ENCODE measurements at regions not wholly inside any gene's neighbourhood (a gene's known extent, or its start where the extent isn't known, plus 50 kb on each side); places are given as distances from the start of the nearest gene placed in this dataset.

DNA sequence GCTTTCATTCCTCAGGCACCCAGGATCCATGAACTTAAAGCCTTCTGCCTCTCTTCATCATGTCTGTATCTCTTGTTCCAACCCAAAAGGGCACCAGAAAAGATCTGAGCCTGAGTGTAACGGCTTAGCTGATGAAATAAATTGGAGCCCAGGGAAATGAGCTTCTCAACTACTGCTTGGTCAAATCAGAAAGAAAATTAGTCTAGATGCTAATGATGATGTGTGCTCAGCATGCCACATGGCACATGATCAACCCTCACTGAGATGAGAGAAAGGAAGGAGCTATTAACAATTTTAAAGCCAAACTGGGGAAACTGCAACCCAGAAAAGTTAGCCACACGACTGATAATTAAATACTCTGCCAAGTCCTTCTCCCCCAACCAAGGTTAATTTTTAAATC lies 325.7 kb downstream of the CNTN3 start:
- FAIRE-seq, result no peak
- no TSS peak for BruUV-seq (replicated peaks)

More for the DNA sequence above, 325.7 kb downstream of the CNTN3 start:
- Histone ChIP-seq H3K79me2 (ENCODE audit: control insufficient read depth, insufficient read depth, low read length) (no peaks in the 10 kb centered on the region), H3K27ac (ENCODE audit: control insufficient read depth, insufficient read depth) (no peak overlapping the region), H3K4me3 (no peak overlapping the region), H3K4me2 (ENCODE audit: control insufficient read depth, insufficient read depth) (no peak overlapping the region), H4K20me1 (ENCODE audit: control insufficient read depth, insufficient read depth) (no peaks in the 10 kb centered on the region), H3K27me3 (replicated peaks in 1 of 2; ENCODE audit: control insufficient read depth in 2 of 2, insufficient read depth in 2 of 2, low read length in 1 of 2) (no peaks in the 10 kb centered on the region), H3K9me3 (replicated peaks; ENCODE audit: control insufficient read depth, insufficient read depth, low read length) (no peaks in the 10 kb centered on the region), H3K4me1 (ENCODE audit: control insufficient read depth, insufficient read depth, low read length) (no peaks in the 10 kb centered on the region), H3K36me3 (ENCODE audit: control insufficient read depth in 2 of 2, insufficient read depth in 2 of 2, low read length in 1 of 2) (no peaks in the 10 kb centered on the region), H2AFZ (ENCODE audit: control insufficient read depth, low read depth, low read length) (no peak overlapping the region), H3K9ac (ENCODE audit: control insufficient read depth, insufficient read depth, low read length) (no peak overlapping the region)
- ChIA-PET CTCF (interaction anchor here (1.0 kb wide), 1 partner anchor 34 kb away, joined by 4 read pairs; no protein-coding TSS in a partner anchor), POLR2A (no interaction called here), RAD21 (ENCODE audit: unreplicated experiment) (no interaction called here), SMC1A (ENCODE audit: uncharacterized antibody, unreplicated experiment) (interaction anchor here (1.7 kb wide), 1 partner anchor 12 kb away, joined by 3 read pairs; no protein-coding TSS in a partner anchor)
- intact Hi-C loops (cut with micrococcal nuclease; ENCODE audit: unreplicated experiment) (no loop called here), in situ Hi-C loops (cut with MboI) (no loop called here)
- ATAC-seq (no peak), DNase-seq (ENCODE audit: low read depth, low spot score) (no peak)
- TF ChIP-seq NR2C1 (IDR thresholded peaks at IDR 0.05), result no peak
- TF ChIP-seq PML (IDR thresholded peaks at IDR 0.05; ENCODE audit: low read length), result no peak
- TF ChIP-seq, protein P1, sequence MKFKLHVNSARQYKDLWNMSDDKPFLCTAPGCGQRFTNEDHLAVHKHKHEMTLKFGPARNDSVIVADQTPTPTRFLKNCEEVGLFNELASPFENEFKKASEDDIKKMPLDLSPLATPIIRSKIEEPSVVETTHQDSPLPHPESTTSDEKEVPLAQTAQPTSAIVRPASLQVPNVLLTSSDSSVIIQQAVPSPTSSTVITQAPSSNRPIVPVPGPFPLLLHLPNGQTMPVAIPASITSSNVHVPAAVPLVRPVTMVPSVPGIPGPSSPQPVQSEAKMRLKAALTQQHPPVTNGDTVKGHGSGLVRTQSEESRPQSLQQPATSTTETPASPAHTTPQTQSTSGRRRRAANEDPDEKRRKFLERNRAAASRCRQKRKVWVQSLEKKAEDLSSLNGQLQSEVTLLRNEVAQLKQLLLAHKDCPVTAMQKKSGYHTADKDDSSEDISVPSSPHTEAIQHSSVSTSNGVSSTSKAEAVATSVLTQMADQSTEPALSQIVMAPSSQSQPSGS (IDR thresholded peaks at IDR 0.05; ENCODE audit: low read length), result no peak
- TF ChIP-seq POLR2AphosphoS5 (IDR thresholded peaks at IDR 0.05; ENCODE audit: low read length), result no peak
- no peak for TF ChIP-seq TBL1XR1 (IDR thresholded peaks at IDR 0.05; ENCODE audit: low read depth, low read length)
- TF ChIP-seq NR2F1 (conservative IDR thresholded peaks at IDR 0.05), result no peak
- no peak for TF ChIP-seq NBN (IDR thresholded peaks at IDR 0.05)
- TF ChIP-seq, protein P2, sequence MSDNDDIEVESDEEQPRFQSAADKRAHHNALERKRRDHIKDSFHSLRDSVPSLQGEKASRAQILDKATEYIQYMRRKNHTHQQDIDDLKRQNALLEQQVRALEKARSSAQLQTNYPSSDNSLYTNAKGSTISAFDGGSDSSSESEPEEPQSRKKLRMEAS (IDR thresholded peaks at IDR 0.05; ENCODE audit: low read depth, low read length), result no peak
- TF ChIP-seq PAX8 (IDR thresholded peaks at IDR 0.05), result no peak
- TF ChIP-seq, protein P3, sequence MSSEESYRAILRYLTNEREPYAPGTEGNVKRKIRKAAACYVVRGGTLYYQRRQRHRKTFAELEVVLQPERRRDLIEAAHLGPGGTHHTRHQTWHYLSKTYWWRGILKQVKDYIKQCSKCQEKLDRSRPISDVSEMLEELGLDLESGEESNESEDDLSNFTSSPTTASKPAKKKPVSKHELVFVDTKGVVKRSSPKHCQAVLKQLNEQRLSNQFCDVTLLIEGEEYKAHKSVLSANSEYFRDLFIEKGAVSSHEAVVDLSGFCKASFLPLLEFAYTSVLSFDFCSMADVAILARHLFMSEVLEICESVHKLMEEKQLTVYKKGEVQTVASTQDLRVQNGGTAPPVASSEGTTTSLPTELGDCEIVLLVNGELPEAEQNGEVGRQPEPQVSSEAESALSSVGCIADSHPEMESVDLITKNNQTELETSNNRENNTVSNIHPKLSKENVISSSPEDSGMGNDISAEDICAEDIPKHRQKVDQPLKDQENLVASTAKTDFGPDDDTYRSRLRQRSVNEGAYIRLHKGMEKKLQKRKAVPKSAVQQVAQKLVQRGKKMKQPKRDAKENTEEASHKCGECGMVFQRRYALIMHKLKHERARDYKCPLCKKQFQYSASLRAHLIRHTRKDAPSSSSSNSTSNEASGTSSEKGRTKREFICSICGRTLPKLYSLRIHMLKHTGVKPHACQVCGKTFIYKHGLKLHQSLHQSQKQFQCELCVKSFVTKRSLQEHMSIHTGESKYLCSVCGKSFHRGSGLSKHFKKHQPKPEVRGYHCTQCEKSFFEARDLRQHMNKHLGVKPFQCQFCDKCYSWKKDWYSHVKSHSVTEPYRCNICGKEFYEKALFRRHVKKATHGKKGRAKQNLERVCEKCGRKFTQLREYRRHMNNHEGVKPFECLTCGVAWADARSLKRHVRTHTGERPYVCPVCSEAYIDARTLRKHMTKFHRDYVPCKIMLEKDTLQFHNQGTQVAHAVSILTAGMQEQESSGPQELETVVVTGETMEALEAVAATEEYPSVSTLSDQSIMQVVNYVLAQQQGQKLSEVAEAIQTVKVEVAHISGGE (CRISPR knock-in tag; IDR thresholded peaks at IDR 0.05), result no peak
- no peak for TF ChIP-seq ZNF24 (IDR thresholded peaks at IDR 0.05)
- 0% methylated on average over 2 of the region's 2 CpGs for WGBS (ENCODE audit: insufficient coverage, insufficient replicate concordance, low lambda C conversion rate, missing lambda C conversion rate)

Measured in GM12878 (cell line).